GM12801 (cell line): ENCODE measurements at regions not wholly inside any gene's neighbourhood (a gene's known extent, or its start where the extent isn't known, plus 50 kb on each side); places are given as distances from the start of the nearest gene placed in this dataset.

Experiments used
- CTCF ChIP-seq: IDR thresholded peaks from one replicate; pipeline ENCODE4 v1.5.1; 2011; ENCODE audit warnings: control low read depth; ENCODE audit not compliant: insufficient read length; ENCODE audit errors: extremely low read depth

- no peak for TF ChIP-seq CTCF
Measured at GRCh38 chr4:188754372-188755002, 615.2 kb downstream of the TRIML1 start.

- no peak for TF ChIP-seq CTCF
Measured at GRCh38 chr4:188767496-188767895, 628.3 kb downstream of the TRIML1 start.

- TF ChIP-seq CTCF, result no peak
Measured at GRCh38 chr4:188778905-188779304, 639.7 kb downstream of the TRIML1 start.

- no peak for TF ChIP-seq CTCF
Measured at GRCh38 chr4:188779581-188779980, 640.3 kb downstream of the TRIML1 start.

- TF ChIP-seq CTCF, result no peak
Measured at GRCh38 chr4:188780028-188780427, 640.8 kb downstream of the TRIML1 start.

GRCh38 chr4:188780686-188781085, 641.4 kb downstream of the TRIML1 start:
- no peak for TF ChIP-seq CTCF

GRCh38 chr4:188781655-188782054, 642.4 kb downstream of the TRIML1 start:
- no peak for TF ChIP-seq CTCF
